ENCODE measurements at regions not wholly inside any gene's neighbourhood (a gene's known extent, or its start where the extent isn't known, plus 50 kb on each side); places are given as distances from the start of the nearest gene placed in this dataset.

GRCh38 chr9:7461791-7462190 is 337.8 kb downstream of the DMAC1 start:
- TF ChIP-seq CTCF (IDR thresholded peaks at IDR 0.05) = no peak
- DNase-seq (ENCODE audit: low spot score) = no peak
- H3K27ac ChIP-seq = no peak overlapping the region
- no peak overlapping the region for H3K4me3 ChIP-seq

GRCh38 chr9:7456793-7457530 is 342.6 kb downstream of the DMAC1 start:
- Histone ChIP-seq H3K27ac (no peak overlapping the region), H3K4me3 (no peak overlapping the region)
- DNase-seq (ENCODE audit: low spot score) = no peak
- TF ChIP-seq CTCF (IDR thresholded peaks at IDR 0.05) = no peak

GRCh38 chr9:7456377-7456776 is 343.2 kb downstream of the DMAC1 start:
- H3K4me3 ChIP-seq = no peak overlapping the region
- H3K27ac ChIP-seq = no peak overlapping the region
- no peak for DNase-seq (ENCODE audit: low spot score)
- TF ChIP-seq CTCF (IDR thresholded peaks at IDR 0.05) = no peak

- H3K4me3 ChIP-seq = no peak overlapping the region
- no peak overlapping the region for H3K27ac ChIP-seq
- no peak for TF ChIP-seq CTCF (IDR thresholded peaks at IDR 0.05)
- no peak for DNase-seq (ENCODE audit: low spot score)
Observed at GRCh38 chr9:7454624-7455023, 345.0 kb downstream of the DMAC1 start.

- no peak overlapping the region for H3K4me3 ChIP-seq
- H3K27ac ChIP-seq = no peak overlapping the region
- TF ChIP-seq CTCF (IDR thresholded peaks at IDR 0.05) = no peak
- no peak for DNase-seq (ENCODE audit: low spot score)
Observed at GRCh38 chr9:7452378-7452777, 347.2 kb downstream of the DMAC1 start.

GRCh38 chr9:7451062-7451461 is 348.5 kb downstream of the DMAC1 start:
- TF ChIP-seq CTCF (IDR thresholded peaks at IDR 0.05) = no peak
- no peak for DNase-seq (ENCODE audit: low spot score)
- H3K27ac ChIP-seq = no peak overlapping the region
- H3K4me3 ChIP-seq = no peak overlapping the region

GRCh38 chr9:7443541-7443940 is 356.0 kb downstream of the DMAC1 start:
- DNase-seq (ENCODE audit: low spot score) = no peak
- Histone ChIP-seq H3K27ac (no peak overlapping the region), H3K4me3 (no peak overlapping the region)
- no peak for TF ChIP-seq CTCF (IDR thresholded peaks at IDR 0.05)

Data from coronary artery (tissue), 2 donors.